Skin epidermis (tissue), 12 donors: ENCODE measurements at regions not wholly inside any gene's neighbourhood (a gene's known extent, or its start where the extent isn't known, plus 50 kb on each side); places are given as distances from the start of the nearest gene placed in this dataset.
"Not testable (repeated sequence)": the region's sequence is repeated elsewhere in the genome, so short reads cannot be mapped to it uniquely, and the experiment has no call there.

ENCODE experiments used
- H3K27ac ChIP-seq, 21 experiments: fragments of 200-600 bp; sonication (generic) in 11 of 21; one replicate each; pipeline ENCODE4 v1.5.0; 2020; ENCODE audit warnings: mild to moderate bottlenecking in 3 of 21, inconsistent platforms in 2 of 21, moderate library complexity in 2 of 21
- H3K4me3 ChIP-seq, 7 experiments: fragments of 200-600 bp; sonication (generic) in 2 of 7; one replicate each; pipeline ENCODE4 v1.5.0; 2020; ENCODE audit warnings: inconsistent platforms in 2 of 7, mild to moderate bottlenecking in 2 of 7, moderate library complexity in 1 of 7

- no peak overlapping the region for H3K27ac ChIP-seq
- H3K4me3 ChIP-seq, result no peak overlapping the region
These were observed 145.8 kb upstream of the TMPRSS15 start for GRCh38 chr21:18549214-18549905.

- Histone ChIP-seq H3K27ac (no peak overlapping the region), H3K4me3 (no peak overlapping the region)
These were observed 146.8 kb upstream of the TMPRSS15 start for GRCh38 chr21:18550361-18550760.

- Histone ChIP-seq H3K27ac (no peak overlapping the region), H3K4me3 (no peak overlapping the region)
These were observed 150.2 kb upstream of the TMPRSS15 start for GRCh38 chr21:18553786-18554185.

GRCh38 chr21:18567770-18568169 is 164.2 kb upstream of the TMPRSS15 start:
- not testable (repeated sequence) for H3K27ac ChIP-seq, H3K4me3 ChIP-seq

- H3K27ac ChIP-seq, result no peak overlapping the region
These were observed 184.5 kb upstream of the TMPRSS15 start for GRCh38 chr21:18588001-18588662.

GRCh38 chr21:18601146-18601545 is 197.6 kb upstream of the TMPRSS15 start:
- H3K27ac ChIP-seq, result no peak overlapping the region
- no peak overlapping the region for H3K4me3 ChIP-seq

More at GRCh38 chr21:18588001-18588662, 184.5 kb upstream of the TMPRSS15 start:
- H3K4me3 ChIP-seq, result no peak overlapping the region

GRCh38 chr21:18602711-18603110 is 199.1 kb upstream of the TMPRSS15 start:
- no peak overlapping the region for H3K27ac ChIP-seq
- H3K4me3 ChIP-seq, result no peak overlapping the region

GRCh38 chr21:18603261-18603660 is 199.7 kb upstream of the TMPRSS15 start:
- H3K27ac ChIP-seq, result no peak overlapping the region
- no peak overlapping the region for H3K4me3 ChIP-seq

- no peak overlapping the region for H3K4me3 ChIP-seq
- no peak overlapping the region for H3K27ac ChIP-seq
These were observed 200.4 kb upstream of the TMPRSS15 start for GRCh38 chr21:18603980-18604379.

- Histone ChIP-seq H3K27ac (no peak overlapping the region), H3K4me3 (no peak overlapping the region)
These were observed 204.6 kb upstream of the TMPRSS15 start for GRCh38 chr21:18608226-18608625.

GRCh38 chr21:18614303-18614702 is 210.7 kb upstream of the TMPRSS15 start:
- no peak overlapping the region for H3K27ac ChIP-seq
- no peak overlapping the region for H3K4me3 ChIP-seq

GRCh38 chr21:18617291-18617690 is 213.7 kb upstream of the TMPRSS15 start:
- H3K27ac ChIP-seq, result no peak overlapping the region
- no peak overlapping the region for H3K4me3 ChIP-seq

- H3K27ac ChIP-seq, result no peak overlapping the region
- no peak overlapping the region for H3K4me3 ChIP-seq
These were observed 216.9 kb upstream of the TMPRSS15 start for GRCh38 chr21:18620436-18620835.

- Histone ChIP-seq H3K27ac (no peak overlapping the region), H3K4me3 (no peak overlapping the region)
These were observed 218.8 kb upstream of the TMPRSS15 start for GRCh38 chr21:18622383-18622782.

GRCh38 chr21:18630446-18630845 is 226.9 kb upstream of the TMPRSS15 start:
- no peak overlapping the region for H3K4me3 ChIP-seq
- no peak overlapping the region for H3K27ac ChIP-seq

GRCh38 chr21:18636897-18637296 is 233.3 kb upstream of the TMPRSS15 start:
- no peak overlapping the region for H3K27ac ChIP-seq
- no peak overlapping the region for H3K4me3 ChIP-seq

- H3K4me3 ChIP-seq, result no peak overlapping the region
- H3K27ac ChIP-seq, result no peak overlapping the region
These were observed 242.5 kb upstream of the TMPRSS15 start for GRCh38 chr21:18646116-18646515.

GRCh38 chr21:18655931-18656330 is 252.3 kb upstream of the TMPRSS15 start:
- Histone ChIP-seq H3K4me3 (no peak overlapping the region), H3K27ac (no peak overlapping the region)

- Histone ChIP-seq H3K27ac (no peak overlapping the region), H3K4me3 (no peak overlapping the region)
These were observed 258.3 kb upstream of the TMPRSS15 start for GRCh38 chr21:18661842-18662241.

GRCh38 chr21:18663663-18664062 is 260.1 kb upstream of the TMPRSS15 start:
- H3K27ac ChIP-seq, result no peak overlapping the region
- H3K4me3 ChIP-seq, result no peak overlapping the region

- no peak overlapping the region for H3K27ac ChIP-seq
- no peak overlapping the region for H3K4me3 ChIP-seq
These were observed 263.1 kb upstream of the TMPRSS15 start for GRCh38 chr21:18666725-18667124.

- H3K27ac ChIP-seq, result no peak overlapping the region
- H3K4me3 ChIP-seq, result no peak overlapping the region
These were observed 270.2 kb upstream of the TMPRSS15 start for GRCh38 chr21:18673789-18674188.
